ENCODE measurements at regions not wholly inside any gene's neighbourhood (a gene's known extent, or its start where the extent isn't known, plus 50 kb on each side); places are given as distances from the start of the nearest gene placed in this dataset.

DNA sequence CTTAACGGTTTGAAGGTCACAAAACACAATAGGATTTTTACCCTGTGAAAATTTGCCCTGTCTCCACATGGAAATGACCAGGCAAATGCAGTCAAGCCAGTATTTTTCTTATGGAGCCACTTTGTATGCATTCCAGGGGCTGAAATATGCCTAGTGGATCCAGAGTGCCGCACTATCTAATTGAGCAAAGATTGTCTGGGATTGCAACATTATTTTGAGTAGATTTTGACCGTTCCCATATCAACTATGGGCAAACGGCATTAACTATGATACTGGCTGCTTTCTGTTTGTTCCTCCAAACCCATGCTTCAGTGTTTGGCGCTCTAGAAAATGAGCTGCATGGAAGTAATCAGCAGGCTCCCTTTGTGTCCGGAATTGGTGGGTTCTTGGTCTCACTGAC, 223.0 kb downstream of the BTG1 start:
- ChIA-PET CTCF (no interaction called here), POLR2A (interaction anchor here (1.3 to 1.6 kb wide), 2 partner anchors 9 to 43 kb away, joined by 3 to 6 read pairs; no protein-coding TSS in a partner anchor)

DNA sequence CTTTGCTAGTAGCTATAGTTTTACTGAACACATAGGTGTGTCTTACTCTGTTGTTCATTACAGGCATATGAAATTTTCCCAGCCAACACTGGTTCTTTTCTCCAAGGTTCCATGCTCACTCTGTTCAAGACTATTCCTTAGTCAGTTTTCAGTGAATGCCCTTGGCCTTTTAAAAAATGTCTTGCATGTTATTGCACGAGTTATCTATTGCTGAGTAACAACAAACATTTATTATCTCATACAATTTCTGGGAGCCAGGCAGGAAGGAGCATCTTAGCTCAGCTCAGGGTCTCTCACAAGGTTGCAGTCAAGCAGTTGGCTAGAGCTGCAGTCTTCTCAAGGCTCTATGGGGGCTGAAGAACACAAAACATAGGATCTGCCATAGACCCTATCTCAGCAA, 223.5 kb downstream of the BTG1 start:
- Mint-ChIP-seq H3K4me1 (peaks cover 13 to 50% (median 35%) of the 10 kb centered on the region in 7 donors), H3K27ac (peak overlapping the region in 2 of 9 donors; percentile 58 to 63), H3K9me3 (peaks cover 0 to 11% (median 2%) of the 10 kb centered on the region in 11 donors), H3K36me3 (peaks cover 0 to 12% (median 2%) of the 10 kb centered on the region in 5 donors), H3K27me3 (no peaks in the 10 kb centered on the region), H3K4me3 (peak overlapping the region in 2 of 10 donors; percentile 0 to 14)
- intact Hi-C loops (cut with micrococcal nuclease): no loop called here
- no peaks in the 10 kb centered on the region for H3K9me3 ChIP-seq (ENCODE audit: control insufficient read depth in 2 of 3, low read length in 3 of 3)
- no peaks in the 10 kb centered on the region for H3K36me3 ChIP-seq (ENCODE audit: control insufficient read depth in 2 of 3, insufficient read depth in 3 of 3, low read length in 3 of 3)
- DNase-seq (no peak), ATAC-seq (no peak)
- H3K27me3 ChIP-seq (ENCODE audit: control insufficient read depth in 2 of 2, insufficient read depth in 2 of 2, low read length in 2 of 2): no peaks in the 10 kb centered on the region
- peaks cover 0 to 11% of the 10 kb centered on the region in 2 donors for H3K4me1 ChIP-seq (ENCODE audit: control insufficient read depth in 2 of 2, insufficient read depth in 2 of 2, low read length in 2 of 2)
- ChIA-PET CTCF (interaction anchor here (1.0 to 2.2 kb wide), 2 partner anchors 9 to 11 kb away, joined by 4 to 6 read pairs; no protein-coding TSS in a partner anchor), POLR2A (interaction anchor here (1.3 to 1.6 kb wide), 2 partner anchors 9 to 43 kb away, joined by 3 to 6 read pairs; no protein-coding TSS in a partner anchor)
- H3K4me3 ChIP-seq (ENCODE audit: low read length): no peak overlapping the region
- no peak overlapping the region for H3K27ac ChIP-seq (ENCODE audit: low read depth, low read length)

More for the DNA sequence above, 223.0 kb downstream of the BTG1 start:
- no peaks in the 10 kb centered on the region for H3K27me3 ChIP-seq (ENCODE audit: control insufficient read depth in 2 of 2, insufficient read depth in 2 of 2, low read length in 2 of 2)
- intact Hi-C loops (cut with micrococcal nuclease): no loop called here
- Mint-ChIP-seq H3K4me1 (peaks cover 13 to 50% (median 35%) of the 10 kb centered on the region in 7 donors), H3K36me3 (peaks cover 0 to 12% (median 2%) of the 10 kb centered on the region in 5 donors), H3K9me3 (peaks cover 0 to 10% (median 2%) of the 10 kb centered on the region in 11 donors), H3K4me3 (no peak overlapping the region), H3K27me3 (no peaks in the 10 kb centered on the region), H3K27ac (peak overlapping the region in 3 of 9 donors; percentile 5 to 51 (median 38))
- no peaks in the 10 kb centered on the region for H3K36me3 ChIP-seq (ENCODE audit: control insufficient read depth in 2 of 3, insufficient read depth in 3 of 3, low read length in 3 of 3)
- no peak overlapping the region for H3K4me3 ChIP-seq (ENCODE audit: low read length)
- DNase-seq: no peak
- peaks cover 0 to 11% of the 10 kb centered on the region in 2 donors for H3K4me1 ChIP-seq (ENCODE audit: control insufficient read depth in 2 of 2, insufficient read depth in 2 of 2, low read length in 2 of 2)
- no peak for ATAC-seq
- no peaks in the 10 kb centered on the region for H3K9me3 ChIP-seq (ENCODE audit: control insufficient read depth in 2 of 3, low read length in 3 of 3)
- H3K27ac ChIP-seq (ENCODE audit: low read depth, low read length): no peak overlapping the region

DNA sequence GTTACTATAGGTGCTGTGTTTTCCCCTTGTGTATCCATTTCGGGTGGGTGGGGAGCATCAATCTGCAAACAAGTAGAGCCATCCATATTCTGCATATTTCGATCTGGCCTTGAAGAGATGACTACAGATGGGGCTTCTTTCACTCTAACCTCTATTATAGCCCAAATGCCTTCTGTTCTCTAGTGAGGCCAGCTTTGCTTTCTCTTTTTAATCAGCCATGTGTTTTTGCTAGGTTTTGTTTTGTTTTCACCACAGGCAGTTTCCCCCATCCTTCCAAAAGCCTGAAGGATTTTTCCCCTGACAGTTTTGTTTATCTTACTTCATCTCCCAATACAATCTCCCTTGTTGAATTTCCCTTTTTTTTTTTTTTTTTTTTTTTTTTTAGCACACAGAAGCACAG, 224.1 kb downstream of the BTG1 start:
- DNase-seq (no peak), ATAC-seq (no peak)
- ChIA-PET CTCF (interaction anchor here (0.6 to 2.2 kb wide), 4 partner anchors 10 to 322 kb away, joined by 3 to 6 read pairs (median 4); no protein-coding TSS in a partner anchor), POLR2A (interaction anchor here (0.6 to 1.6 kb wide), 2 partner anchors 10 to 415 kb away, joined by 3 to 6 read pairs; no protein-coding TSS in a partner anchor)
- no peaks in the 10 kb centered on the region for H3K27me3 Mint-ChIP-seq
- peaks cover 0 to 9% (median 2%) of the 10 kb centered on the region in 5 donors for H3K36me3 Mint-ChIP-seq
- intact Hi-C loops (cut with micrococcal nuclease): no loop called here
- no peak overlapping the region for H3K27ac ChIP-seq (ENCODE audit: low read depth, low read length)
- H3K4me1 ChIP-seq (ENCODE audit: control insufficient read depth in 2 of 2, insufficient read depth in 2 of 2, low read length in 2 of 2): peaks cover 0 to 11% of the 10 kb centered on the region in 2 donors
- peak overlapping the region in 5 of 9 donors; percentile 5 to 63 (median 41) for H3K27ac Mint-ChIP-seq
- no peak overlapping the region for H3K4me3 ChIP-seq (ENCODE audit: low read length)
- no peaks in the 10 kb centered on the region for H3K36me3 ChIP-seq (ENCODE audit: control insufficient read depth in 2 of 3, insufficient read depth in 3 of 3, low read length in 3 of 3)
- H3K4me1 Mint-ChIP-seq: peaks cover 13 to 50% (median 35%) of the 10 kb centered on the region in 7 donors
- H3K27me3 ChIP-seq (ENCODE audit: control insufficient read depth in 2 of 2, insufficient read depth in 2 of 2, low read length in 2 of 2): no peaks in the 10 kb centered on the region
- H3K9me3 Mint-ChIP-seq: peaks cover 0 to 15% (median 4%) of the 10 kb centered on the region in 11 donors
- H3K9me3 ChIP-seq (ENCODE audit: control insufficient read depth in 2 of 3, low read length in 3 of 3): no peaks in the 10 kb centered on the region
- peak overlapping the region in 2 of 10 donors; percentile 0 to 6 for H3K4me3 Mint-ChIP-seq

DNA sequence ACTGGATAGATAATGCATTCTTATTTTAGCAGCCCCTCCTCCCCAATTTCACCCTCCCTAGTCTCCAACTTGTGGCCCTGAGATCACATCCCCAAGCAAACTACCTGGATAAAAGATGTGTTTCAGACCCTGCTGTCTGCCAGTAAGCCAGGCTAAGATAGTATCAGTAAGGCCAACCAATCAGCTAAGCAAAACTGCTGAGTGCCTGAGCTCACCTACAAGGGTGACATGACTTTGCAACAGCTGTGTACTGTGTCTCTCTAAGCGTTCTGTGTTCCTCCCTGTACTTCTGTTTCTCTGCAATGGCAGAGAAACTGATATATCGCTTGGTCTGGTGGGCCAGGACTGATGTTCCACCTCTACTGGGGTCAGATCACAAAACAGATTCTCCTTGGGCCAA, 224.9 kb downstream of the BTG1 start:
- ATAC-seq (no peak), DNase-seq (no peak)
- H3K27ac Mint-ChIP-seq: peak overlapping the region in 4 of 9 donors; percentile 37 to 58 (median 44)
- H3K4me1 Mint-ChIP-seq: peaks cover 13 to 50% (median 40%) of the 10 kb centered on the region in 7 donors
- H3K4me1 ChIP-seq (ENCODE audit: control insufficient read depth in 2 of 2, insufficient read depth in 2 of 2, low read length in 2 of 2): peaks cover 0 to 11% of the 10 kb centered on the region in 2 donors
- H3K36me3 ChIP-seq (ENCODE audit: control insufficient read depth in 2 of 3, insufficient read depth in 3 of 3, low read length in 3 of 3): no peaks in the 10 kb centered on the region
- H3K27me3 ChIP-seq (ENCODE audit: control insufficient read depth in 2 of 2, insufficient read depth in 2 of 2, low read length in 2 of 2): no peaks in the 10 kb centered on the region
- ChIA-PET CTCF (interaction anchor here (0.6 to 2.2 kb wide), 3 partner anchors 10 to 323 kb away, joined by 3 to 6 read pairs (median 4); no protein-coding TSS in a partner anchor), POLR2A (interaction anchor here (1.0 kb wide), 1 partner anchor 218 kb away, joined by 3 read pairs; no protein-coding TSS in a partner anchor)
- H3K9me3 Mint-ChIP-seq: peaks cover 0 to 15% (median 4%) of the 10 kb centered on the region in 11 donors
- H3K9me3 ChIP-seq (ENCODE audit: control insufficient read depth in 2 of 3, low read length in 3 of 3): no peaks in the 10 kb centered on the region
- intact Hi-C loops (cut with micrococcal nuclease): loop anchor here in 1 of 2 donors (1.0 kb wide), 1 partner anchor 8 kb away; no protein-coding TSS in a partner anchor
- H3K36me3 Mint-ChIP-seq: peaks cover 0 to 9% (median 2%) of the 10 kb centered on the region in 5 donors
- H3K4me3 ChIP-seq (ENCODE audit: low read length): no peak overlapping the region
- peak overlapping the region in 1 of 10 donors; percentile 0 for H3K4me3 Mint-ChIP-seq
- no peaks in the 10 kb centered on the region for H3K27me3 Mint-ChIP-seq
- no peak overlapping the region for H3K27ac ChIP-seq (ENCODE audit: low read depth, low read length)

DNA sequence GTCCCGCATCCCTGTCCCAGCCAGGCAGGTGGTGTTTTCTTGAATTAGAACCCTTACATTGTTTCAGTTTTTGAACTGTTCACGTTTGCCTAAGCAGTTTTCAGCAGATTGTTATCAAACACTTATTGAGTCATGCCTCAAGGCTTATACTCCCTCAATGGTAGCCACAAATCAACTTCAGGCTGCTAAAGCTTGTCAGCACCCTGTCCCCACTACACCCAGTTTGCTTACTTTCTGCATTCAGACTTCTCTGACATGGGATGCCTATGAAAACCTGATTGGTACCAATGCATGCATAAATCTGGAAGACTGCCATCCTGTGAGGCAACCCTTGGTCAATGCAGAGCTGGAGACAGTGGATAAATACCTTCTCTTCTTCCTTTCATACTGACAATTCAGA, 225.4 kb downstream of the BTG1 start:
- H3K27ac ChIP-seq (ENCODE audit: low read depth, low read length): no peak overlapping the region
- Mint-ChIP-seq H3K27ac (peak overlapping the region in 3 of 9 donors; percentile 37 to 71 (median 41)), H3K4me3 (no peak overlapping the region), H3K27me3 (no peaks in the 10 kb centered on the region), H3K9me3 (peaks cover 0 to 15% (median 4%) of the 10 kb centered on the region in 11 donors), H3K4me1 (peaks cover 13 to 50% (median 40%) of the 10 kb centered on the region in 7 donors), H3K36me3 (peaks cover 0 to 8% (median 2%) of the 10 kb centered on the region in 5 donors)
- ChIA-PET CTCF (interaction anchor here (1.0 to 2.2 kb wide), 2 partner anchors 9 to 247 kb away, joined by 4 to 6 read pairs; no protein-coding TSS in a partner anchor), POLR2A (interaction anchor here (0.8 to 1.0 kb wide), 2 partner anchors 9 to 218 kb away, joined by 3 read pairs; no protein-coding TSS in a partner anchor)
- ATAC-seq (no peak), DNase-seq (no peak)
- no peaks in the 10 kb centered on the region for H3K27me3 ChIP-seq (ENCODE audit: control insufficient read depth in 2 of 2, insufficient read depth in 2 of 2, low read length in 2 of 2)
- H3K4me1 ChIP-seq (ENCODE audit: control insufficient read depth in 2 of 2, insufficient read depth in 2 of 2, low read length in 2 of 2): peaks cover 0 to 11% of the 10 kb centered on the region in 2 donors
- H3K36me3 ChIP-seq (ENCODE audit: control insufficient read depth in 2 of 3, insufficient read depth in 3 of 3, low read length in 3 of 3): no peaks in the 10 kb centered on the region
- intact Hi-C loops (cut with micrococcal nuclease): loop anchor here in 1 of 2 donors (1.0 kb wide), 1 partner anchor 8 kb away; no protein-coding TSS in a partner anchor
- H3K9me3 ChIP-seq (ENCODE audit: control insufficient read depth in 2 of 3, low read length in 3 of 3): no peaks in the 10 kb centered on the region
- no peak overlapping the region for H3K4me3 ChIP-seq (ENCODE audit: low read length)

DNA sequence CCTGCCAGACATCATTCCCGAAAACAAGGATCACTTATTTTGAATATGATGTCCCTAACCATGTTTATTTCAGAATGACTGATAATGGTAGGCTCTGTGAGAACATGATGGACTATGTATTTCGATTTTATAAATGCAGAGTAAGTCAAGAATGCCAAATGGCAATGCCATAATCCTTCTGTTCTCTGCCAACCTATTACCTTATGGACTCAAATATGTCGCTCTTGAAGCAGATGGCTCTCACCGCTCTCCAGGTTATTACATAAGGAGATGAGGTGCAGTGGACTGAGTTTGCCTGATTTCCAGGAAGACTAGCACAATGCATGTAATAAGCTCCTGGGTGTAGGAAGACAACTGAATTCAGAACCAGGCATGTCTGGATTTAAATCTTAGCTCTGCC, 227.2 kb downstream of the BTG1 start:
- POLR2A ChIA-PET: interaction anchor here (0.8 to 1.4 kb wide), 5 partner anchors 9 to 223 kb away, joined by 3 to 7 read pairs (median 3); no protein-coding TSS in a partner anchor
- H3K4me3 ChIP-seq (ENCODE audit: low read length): no peak overlapping the region
- intact Hi-C loops (cut with micrococcal nuclease): no loop called here
- DNase-seq (no peak), ATAC-seq (no peak)
- no peaks in the 10 kb centered on the region for H3K27me3 Mint-ChIP-seq
- no peaks in the 10 kb centered on the region for H3K36me3 ChIP-seq (ENCODE audit: control insufficient read depth in 2 of 3, insufficient read depth in 3 of 3, low read length in 3 of 3)
- H3K9me3 ChIP-seq (ENCODE audit: control insufficient read depth in 2 of 3, low read length in 3 of 3): no peaks in the 10 kb centered on the region
- peak overlapping the region in 3 of 9 donors; percentile 2 to 28 (median 5) for H3K27ac Mint-ChIP-seq
- peaks cover 0 to 10% (median 2%) of the 10 kb centered on the region in 11 donors for H3K9me3 Mint-ChIP-seq
- peaks cover 13 to 44% (median 40%) of the 10 kb centered on the region in 7 donors for H3K4me1 Mint-ChIP-seq
- H3K36me3 Mint-ChIP-seq: peaks cover 0 to 5% (median 0%) of the 10 kb centered on the region in 5 donors
- CTCF ChIA-PET: interaction anchor here (0.9 kb wide), 1 partner anchor 13 kb away, joined by 3 read pairs; no protein-coding TSS in a partner anchor
- H3K27ac ChIP-seq (ENCODE audit: low read depth, low read length): no peak overlapping the region
- H3K4me1 ChIP-seq (ENCODE audit: control insufficient read depth in 2 of 2, insufficient read depth in 2 of 2, low read length in 2 of 2): peaks cover 0 to 11% of the 10 kb centered on the region in 2 donors
- H3K27me3 ChIP-seq (ENCODE audit: control insufficient read depth in 2 of 2, insufficient read depth in 2 of 2, low read length in 2 of 2): no peaks in the 10 kb centered on the region
- peak overlapping the region in 1 of 10 donors; percentile 3 for H3K4me3 Mint-ChIP-seq
